ENCODE measurements at regions not wholly inside any gene's neighbourhood (a gene's known extent, or its start where the extent isn't known, plus 50 kb on each side); places are given as distances from the start of the nearest gene placed in this dataset.

DNA sequence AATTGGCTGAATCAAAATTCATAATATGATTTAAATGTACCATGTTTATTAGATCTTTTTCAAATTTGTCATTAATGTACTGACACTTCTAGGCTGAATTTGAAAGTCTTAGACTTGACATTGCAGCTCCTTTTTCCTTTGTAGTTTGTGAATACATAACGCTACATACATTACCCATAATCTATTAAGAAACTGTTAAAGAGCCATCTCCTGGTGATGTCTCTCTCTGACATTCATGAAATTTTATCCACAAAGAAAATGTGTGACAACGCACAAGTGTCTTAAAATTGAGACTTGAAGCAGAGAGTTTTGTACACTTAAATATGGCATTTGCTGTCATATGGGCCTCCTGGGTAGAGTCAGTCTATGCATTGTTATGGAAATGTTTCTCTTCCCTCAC lies 320.2 kb upstream of the ARGLU1 start:
- Histone ChIP-seq H3K27ac (ENCODE audit: low read depth, low read length, severe bottlenecking) (no peak overlapping the region), H3K36me3 (ENCODE audit: control insufficient read depth, insufficient read depth, low read length) (no peaks in the 10 kb centered on the region), H3K9me3 (ENCODE audit: control insufficient read depth, low read length) (no peaks in the 10 kb centered on the region), H3K4me1 (ENCODE audit: control insufficient read depth, insufficient read depth, low read length, poor library complexity, severe bottlenecking) (no peaks in the 10 kb centered on the region), H3K4me3 (ENCODE audit: extremely low read depth, insufficient read depth, low read length, poor library complexity, severe bottlenecking) (no peak overlapping the region)
- WGBS, 2 experiments (ENCODE audit: insufficient coverage in 2 of 2) = 80% methylated on average over 1 of the region's 2 CpGs; no CpG with 5 or more reads in 1 of the 2 experiments

DNA sequence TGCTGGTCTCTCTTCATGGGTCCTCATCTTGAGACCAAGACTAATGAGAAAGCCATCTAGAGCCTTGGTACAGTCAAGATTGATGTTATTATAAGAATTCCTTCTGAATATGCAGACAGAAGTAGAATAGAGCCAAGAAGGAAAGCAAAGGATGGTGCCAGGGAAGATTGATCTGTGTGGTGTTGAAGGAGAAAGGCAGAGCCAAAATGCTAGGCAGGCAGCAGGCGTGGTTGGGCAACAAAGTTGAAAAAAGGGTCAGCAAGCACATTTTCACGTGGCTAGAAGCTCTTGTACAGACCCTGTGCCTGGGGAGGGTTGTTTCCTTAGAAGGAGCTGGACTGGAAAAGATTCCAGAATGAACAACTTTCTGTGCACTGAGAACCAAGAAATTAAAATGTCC lies 319.7 kb upstream of the ARGLU1 start:
- no peaks in the 10 kb centered on the region for H3K9me3 ChIP-seq (ENCODE audit: control insufficient read depth, low read length)
- H3K27ac ChIP-seq (ENCODE audit: low read depth, low read length, severe bottlenecking) = no peak overlapping the region
- no peak overlapping the region for H3K4me3 ChIP-seq (ENCODE audit: extremely low read depth, insufficient read depth, low read length, poor library complexity, severe bottlenecking)
- no peaks in the 10 kb centered on the region for H3K36me3 ChIP-seq (ENCODE audit: control insufficient read depth, insufficient read depth, low read length)
- no peaks in the 10 kb centered on the region for H3K4me1 ChIP-seq (ENCODE audit: control insufficient read depth, insufficient read depth, low read length, poor library complexity, severe bottlenecking)
- 79 to 94% methylated on average over 2 of the region's 2 CpGs for WGBS, 2 experiments (ENCODE audit: insufficient coverage in 2 of 2)

DNA sequence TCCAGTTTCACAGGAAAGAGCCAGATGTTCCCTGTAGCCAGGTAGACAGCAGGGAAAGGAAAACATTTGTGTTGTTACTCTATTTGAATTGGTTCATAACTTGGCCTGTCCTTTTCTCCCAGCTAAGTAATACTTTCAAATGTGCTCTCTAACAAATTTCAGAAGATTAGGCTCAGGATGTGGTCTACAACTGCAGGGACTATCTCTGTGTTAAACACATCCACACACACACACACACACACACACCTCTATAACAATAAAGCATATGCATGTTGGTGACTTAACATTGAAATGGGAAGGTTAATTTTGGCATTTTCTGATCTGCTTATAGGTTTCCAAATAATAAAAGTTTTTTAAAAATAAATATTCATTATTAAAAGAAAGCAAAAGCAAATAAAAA lies 316.0 kb upstream of the ARGLU1 start:
- no peak overlapping the region for H3K27ac ChIP-seq (ENCODE audit: low read depth, low read length, severe bottlenecking)
- H3K36me3 ChIP-seq (ENCODE audit: control insufficient read depth, insufficient read depth, low read length) = no peaks in the 10 kb centered on the region
- H3K4me1 ChIP-seq (ENCODE audit: control insufficient read depth, insufficient read depth, low read length, poor library complexity, severe bottlenecking) = peaks cover 3% of the 10 kb centered on the region
- H3K9me3 ChIP-seq (ENCODE audit: control insufficient read depth, low read length) = no peaks in the 10 kb centered on the region
- no peak overlapping the region for H3K4me3 ChIP-seq (ENCODE audit: extremely low read depth, insufficient read depth, low read length, poor library complexity, severe bottlenecking)

- H3K9me3 ChIP-seq (ENCODE audit: control insufficient read depth, low read length) = no peaks in the 10 kb centered on the region
These were observed 314.3 kb upstream of the ARGLU1 start for GRCh38 chr13:106882246-106882645.

GRCh38 chr13:106879806-106880205 lies 311.9 kb upstream of the ARGLU1 start:
- Histone ChIP-seq H3K36me3 (ENCODE audit: control insufficient read depth, insufficient read depth, low read length) (no peaks in the 10 kb centered on the region), H3K4me1 (ENCODE audit: control insufficient read depth, insufficient read depth, low read length, poor library complexity, severe bottlenecking) (peaks cover 3% of the 10 kb centered on the region), H3K4me3 (ENCODE audit: extremely low read depth, insufficient read depth, low read length, poor library complexity, severe bottlenecking) (no peak overlapping the region), H3K27ac (ENCODE audit: low read depth, low read length, severe bottlenecking) (no peak overlapping the region), H3K9me3 (ENCODE audit: control insufficient read depth, low read length) (no peaks in the 10 kb centered on the region)
- 83% methylated on average over 1 of the region's 3 CpGs; no CpG with 5 or more reads in 1 of the 2 experiments for WGBS, 2 experiments (ENCODE audit: insufficient coverage in 2 of 2)

More at GRCh38 chr13:106882246-106882645, 314.3 kb upstream of the ARGLU1 start:
- Histone ChIP-seq H3K36me3 (ENCODE audit: control insufficient read depth, insufficient read depth, low read length) (no peaks in the 10 kb centered on the region), H3K4me3 (ENCODE audit: extremely low read depth, insufficient read depth, low read length, poor library complexity, severe bottlenecking) (no peak overlapping the region), H3K4me1 (ENCODE audit: control insufficient read depth, insufficient read depth, low read length, poor library complexity, severe bottlenecking) (peaks cover 3% of the 10 kb centered on the region), H3K27ac (ENCODE audit: low read depth, low read length, severe bottlenecking) (no peak overlapping the region)
- 42 to 50% methylated on average over 6 of the region's 6 CpGs for WGBS, 2 experiments (ENCODE audit: insufficient coverage in 2 of 2)

DNA sequence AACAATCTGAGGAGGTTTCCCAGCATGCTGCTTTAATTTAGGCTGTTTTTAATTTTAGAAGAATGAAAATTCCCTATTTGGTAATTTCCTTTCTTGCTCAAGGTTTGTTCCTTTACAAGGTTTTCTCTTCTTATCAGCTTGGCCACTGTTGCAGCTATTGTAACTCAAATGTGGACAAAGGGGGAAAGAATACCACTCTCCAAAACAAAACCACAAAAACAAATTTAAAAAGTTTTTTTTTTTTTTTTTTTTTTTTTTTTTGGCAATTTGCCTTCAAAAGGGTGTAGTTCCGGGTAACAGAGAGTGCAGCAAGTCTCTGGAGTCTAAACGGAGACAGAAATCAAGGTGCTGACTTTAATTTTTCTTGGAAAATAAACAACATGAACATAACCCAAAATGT lies 306.4 kb upstream of the ARGLU1 start:
- no peak overlapping the region for H3K4me3 ChIP-seq (ENCODE audit: extremely low read depth, insufficient read depth, low read length, poor library complexity, severe bottlenecking)
- H3K4me1 ChIP-seq (ENCODE audit: control insufficient read depth, insufficient read depth, low read length, poor library complexity, severe bottlenecking) = no peaks in the 10 kb centered on the region
- no CpG with 5 or more reads among the region's 2 CpGs for WGBS, 2 experiments (ENCODE audit: insufficient coverage in 2 of 2)
- no peaks in the 10 kb centered on the region for H3K36me3 ChIP-seq (ENCODE audit: control insufficient read depth, insufficient read depth, low read length)
- H3K27ac ChIP-seq (ENCODE audit: low read depth, low read length, severe bottlenecking) = no peak overlapping the region
- no peaks in the 10 kb centered on the region for H3K9me3 ChIP-seq (ENCODE audit: control insufficient read depth, low read length)

GRCh38 chr13:106873810-106874209 lies 305.9 kb upstream of the ARGLU1 start:
- H3K9me3 ChIP-seq (ENCODE audit: control insufficient read depth, low read length) = no peaks in the 10 kb centered on the region
- WGBS, 2 experiments (ENCODE audit: insufficient coverage in 2 of 2) = 43 to 78% methylated on average over 1 of the region's 1 CpG
- no peak overlapping the region for H3K27ac ChIP-seq (ENCODE audit: low read depth, low read length, severe bottlenecking)

GRCh38 chr13:106867249-106867648 lies 299.3 kb upstream of the ARGLU1 start:
- H3K27ac ChIP-seq (ENCODE audit: low read depth, low read length, severe bottlenecking) = no peak overlapping the region
- no peaks in the 10 kb centered on the region for H3K36me3 ChIP-seq (ENCODE audit: control insufficient read depth, insufficient read depth, low read length)
- 70 to 71% methylated on average over 8 to 9 of the region's 13 CpGs for WGBS, 2 experiments (ENCODE audit: insufficient coverage in 2 of 2)
- H3K4me1 ChIP-seq (ENCODE audit: control insufficient read depth, insufficient read depth, low read length, poor library complexity, severe bottlenecking) = no peaks in the 10 kb centered on the region
- no peak overlapping the region for H3K4me3 ChIP-seq (ENCODE audit: extremely low read depth, insufficient read depth, low read length, poor library complexity, severe bottlenecking)
- no peaks in the 10 kb centered on the region for H3K9me3 ChIP-seq (ENCODE audit: control insufficient read depth, low read length)

More at GRCh38 chr13:106873810-106874209, 305.9 kb upstream of the ARGLU1 start:
- no peaks in the 10 kb centered on the region for H3K36me3 ChIP-seq (ENCODE audit: control insufficient read depth, insufficient read depth, low read length)
- H3K4me1 ChIP-seq (ENCODE audit: control insufficient read depth, insufficient read depth, low read length, poor library complexity, severe bottlenecking) = no peaks in the 10 kb centered on the region
- no peak overlapping the region for H3K4me3 ChIP-seq (ENCODE audit: extremely low read depth, insufficient read depth, low read length, poor library complexity, severe bottlenecking)

DNA sequence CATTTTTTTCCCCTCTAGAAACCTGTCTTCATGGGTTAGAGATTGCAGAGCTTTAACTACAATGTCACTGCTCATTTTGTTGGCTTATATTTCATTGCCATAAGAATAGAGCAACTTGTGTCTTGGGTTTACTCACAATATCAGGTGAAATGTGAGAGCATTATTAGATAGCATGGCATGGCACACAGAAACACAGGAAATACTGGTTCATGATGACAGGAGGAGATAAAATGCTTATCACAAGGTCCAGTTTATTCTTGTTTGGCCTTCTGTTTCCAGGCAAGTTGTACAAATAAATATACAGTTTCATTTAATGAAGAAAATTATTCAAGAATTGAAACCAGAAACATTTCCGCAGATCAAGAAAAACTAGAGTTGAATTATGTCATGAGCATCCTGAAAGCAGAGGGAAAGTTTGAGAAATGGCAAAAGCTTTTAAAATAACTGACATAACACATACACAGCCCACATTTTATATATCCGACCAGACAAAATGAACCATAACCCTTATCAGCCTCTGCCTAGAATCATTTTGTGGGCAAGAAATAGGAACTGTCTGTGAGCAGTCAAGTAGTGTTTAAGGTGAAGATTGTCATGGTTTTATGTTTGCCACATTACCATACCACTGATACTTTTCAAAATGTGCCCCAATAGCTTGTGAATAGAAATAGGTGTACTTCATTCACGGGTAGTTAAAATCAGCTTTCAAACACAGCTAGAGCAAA lies 297.9 kb upstream of the ARGLU1 start:
- no peaks in the 10 kb centered on the region for H3K4me1 ChIP-seq (ENCODE audit: control insufficient read depth, insufficient read depth, low read length, poor library complexity, severe bottlenecking)
- no peaks in the 10 kb centered on the region for H3K9me3 ChIP-seq (ENCODE audit: control insufficient read depth, low read length)
- WGBS, 2 experiments (ENCODE audit: insufficient coverage in 2 of 2) = 100% methylated on average over 1 of the region's 3 CpGs; no CpG with 5 or more reads in 1 of the 2 experiments
- H3K36me3 ChIP-seq (ENCODE audit: control insufficient read depth, insufficient read depth, low read length) = no peaks in the 10 kb centered on the region
- no peak overlapping the region for H3K4me3 ChIP-seq (ENCODE audit: extremely low read depth, insufficient read depth, low read length, poor library complexity, severe bottlenecking)
- no peak overlapping the region for H3K27ac ChIP-seq (ENCODE audit: low read depth, low read length, severe bottlenecking)

DNA sequence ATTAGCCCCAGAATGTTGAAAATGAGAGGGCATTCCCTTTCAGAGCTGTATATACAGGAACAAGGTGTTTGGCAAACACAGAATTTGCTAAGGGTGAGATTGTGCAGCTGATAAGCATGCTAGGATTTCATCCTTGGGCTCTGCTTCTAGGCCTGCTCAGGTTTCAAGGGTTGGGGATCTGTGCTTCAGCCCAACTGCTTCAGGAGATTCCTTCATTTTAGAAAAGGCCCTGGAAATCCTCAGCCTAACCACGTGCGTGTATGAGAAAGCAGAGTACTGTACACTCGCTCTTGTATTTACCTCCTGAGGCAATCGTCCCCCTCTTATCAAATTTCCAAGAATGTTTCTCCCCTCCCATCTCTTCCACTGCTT lies 291.6 kb upstream of the ARGLU1 start:
- Histone ChIP-seq H3K4me1 (ENCODE audit: control insufficient read depth, insufficient read depth, low read length, poor library complexity, severe bottlenecking) (no peaks in the 10 kb centered on the region), H3K36me3 (ENCODE audit: control insufficient read depth, insufficient read depth, low read length) (no peaks in the 10 kb centered on the region), H3K4me3 (ENCODE audit: extremely low read depth, insufficient read depth, low read length, poor library complexity, severe bottlenecking) (no peak overlapping the region), H3K9me3 (ENCODE audit: control insufficient read depth, low read length) (no peaks in the 10 kb centered on the region), H3K27ac (ENCODE audit: low read depth, low read length, severe bottlenecking) (no peak overlapping the region)
- WGBS, 2 experiments (ENCODE audit: insufficient coverage in 2 of 2) = 24 to 38% methylated on average over 4 of the region's 4 CpGs

- no peaks in the 10 kb centered on the region for H3K4me1 ChIP-seq (ENCODE audit: control insufficient read depth, insufficient read depth, low read length, poor library complexity, severe bottlenecking)
- no peak overlapping the region for H3K4me3 ChIP-seq (ENCODE audit: extremely low read depth, insufficient read depth, low read length, poor library complexity, severe bottlenecking)
- no peaks in the 10 kb centered on the region for H3K9me3 ChIP-seq (ENCODE audit: control insufficient read depth, low read length)
- no peak overlapping the region for H3K27ac ChIP-seq (ENCODE audit: low read depth, low read length, severe bottlenecking)
- no peaks in the 10 kb centered on the region for H3K36me3 ChIP-seq (ENCODE audit: control insufficient read depth, insufficient read depth, low read length)
- WGBS, 2 experiments (ENCODE audit: insufficient coverage in 2 of 2) = 20 to 48% methylated on average over 2 to 4 of the region's 12 CpGs
These were observed 291.1 kb upstream of the ARGLU1 start for GRCh38 chr13:106858903-106859532.

Measured in mesodermal cell (in vitro differentiated cells).